Ovary (tissue), 3 donors: ENCODE measurements at regions not wholly inside any gene's neighbourhood (a gene's known extent, or its start where the extent isn't known, plus 50 kb on each side); places are given as distances from the start of the nearest gene placed in this dataset.

Source experiments
- CTCF ChIP-seq, 3 donors: fragments of 450-650 bp in 2 of 3; fragments of 200-600 bp in 1 of 3; IDR thresholded peaks; one replicate each; pipeline versions ENCODE4 v1.5.1 to v1.8.0; 2016 to 2022; ENCODE audit warnings: antibody characterized with exemption in 3 of 3, mild to moderate bottlenecking in 1 of 3
- POLR2A ChIP-seq: fragments of 450-650 bp; IDR thresholded peaks from one replicate; pipeline ENCODE4 v1.6.1; 2017; ENCODE audit warnings: antibody characterized with exemption, mild to moderate bottlenecking, moderate library complexity
- donor health status: DM: no; HTN: no; CAD: no.

DNA sequence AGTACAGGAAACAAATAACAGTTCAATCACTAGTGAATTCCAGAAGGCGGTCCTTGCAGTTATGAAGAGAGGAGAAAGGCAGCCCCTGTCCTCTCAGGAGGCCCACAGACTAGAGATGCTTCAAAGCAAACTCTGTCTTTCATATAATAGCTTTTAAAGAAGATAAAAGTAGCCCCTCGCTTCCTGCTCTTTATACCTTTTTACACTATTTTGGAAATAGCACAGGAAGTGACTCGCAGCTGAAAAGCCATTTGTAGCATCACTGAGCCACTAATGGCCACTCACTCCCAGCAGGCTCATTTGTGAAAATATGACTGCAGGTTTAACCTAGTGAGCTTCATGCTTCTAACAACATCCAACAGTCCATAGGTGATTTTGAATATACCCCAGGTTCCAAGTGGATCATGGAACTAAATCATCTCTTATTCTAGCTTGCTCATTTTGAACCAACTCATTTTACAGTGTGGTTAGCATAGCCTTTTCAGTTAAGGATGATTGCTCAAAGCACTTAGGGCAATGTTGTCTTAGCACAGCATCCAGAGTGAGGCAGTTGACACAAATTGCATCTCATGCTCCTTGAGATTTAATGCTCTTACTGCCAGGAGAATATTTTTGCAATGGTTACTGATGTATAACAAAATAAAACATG, 136.0 kb upstream of the NRSN1 start:
- TF ChIP-seq CTCF (IDR thresholded peaks at IDR 0.05) (no peak), POLR2A (no peak)
